PC-9 (cell line): ENCODE measurements at regions not wholly inside any gene's neighbourhood (a gene's known extent, or its start where the extent isn't known, plus 50 kb on each side); places are given as distances from the start of the nearest gene placed in this dataset.

ENCODE experiments used
- CTCF ChIP-seq: fragments of 200-600 bp; sonication (generic); conservative IDR thresholded peaks from 2 replicates; pipeline ENCODE4 v1.6.1; 2017; ENCODE audit warnings: mixed run types, antibody characterized with exemption, mild to moderate bottlenecking, moderate library complexity
- EZH2 ChIP-seq: fragments of 200-600 bp; sonication (generic); IDR thresholded peaks from 2 replicates; pipeline ENCODE4 v1.8.0; 2017; ENCODE audit warnings: antibody characterized with exemption, low read depth

DNA sequence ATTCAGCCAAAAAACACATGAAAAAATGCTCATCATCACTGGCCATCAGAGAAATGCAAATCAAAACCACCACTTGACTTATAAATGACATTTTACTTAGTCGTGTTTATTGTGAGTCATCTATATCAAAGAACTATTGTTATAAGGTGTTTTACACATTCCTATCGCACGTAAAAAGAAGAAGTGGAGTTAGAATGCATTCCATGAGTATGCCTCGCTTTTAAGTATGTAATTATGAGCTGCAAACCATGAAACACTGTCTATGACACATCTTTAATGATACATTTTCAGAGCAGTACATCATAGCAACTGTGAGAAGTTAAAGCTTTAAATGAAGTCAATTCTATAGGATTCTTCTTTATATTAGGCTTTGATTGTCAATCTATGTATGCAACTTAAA is 614.3 kb upstream of the ADAMTS5 start:
- no peak for TF ChIP-seq CTCF
- TF ChIP-seq EZH2: no peak
